ENCODE measurements at regions not wholly inside any gene's neighbourhood (a gene's known extent, or its start where the extent isn't known, plus 50 kb on each side); places are given as distances from the start of the nearest gene placed in this dataset.

- peaks cover 5% of the 10 kb centered on the region for H3K9me3 Mint-ChIP-seq (ENCODE audit: unreplicated experiment)
- no peaks in the 10 kb centered on the region for H3K36me3 Mint-ChIP-seq (ENCODE audit: unreplicated experiment)
- no peak overlapping the region for H3K27ac Mint-ChIP-seq (ENCODE audit: unreplicated experiment)
- DNase-seq (ENCODE audit: extremely low spot score, unreplicated experiment): no peak
- H3K4me3 Mint-ChIP-seq (ENCODE audit: unreplicated experiment): no peak overlapping the region
- H3K27me3 Mint-ChIP-seq (ENCODE audit: unreplicated experiment): no peaks in the 10 kb centered on the region
- peaks cover 2% of the 10 kb centered on the region for H3K4me1 Mint-ChIP-seq (ENCODE audit: unreplicated experiment)
- TF ChIP-seq CTCF (IDR thresholded peaks at IDR 0.05): no peak
Observed at GRCh38 chr1:81428998-81429397, 371.7 kb upstream of the ADGRL2 start.

- DNase-seq (ENCODE audit: extremely low spot score, unreplicated experiment): no peak
- H3K4me3 Mint-ChIP-seq (ENCODE audit: unreplicated experiment): no peak overlapping the region
- H3K4me1 Mint-ChIP-seq (ENCODE audit: unreplicated experiment): no peaks in the 10 kb centered on the region
- H3K9me3 Mint-ChIP-seq (ENCODE audit: unreplicated experiment): peaks cover 5% of the 10 kb centered on the region
- TF ChIP-seq CTCF (IDR thresholded peaks at IDR 0.05): no peak
- no peaks in the 10 kb centered on the region for H3K36me3 Mint-ChIP-seq (ENCODE audit: unreplicated experiment)
- no peak overlapping the region for H3K27ac Mint-ChIP-seq (ENCODE audit: unreplicated experiment)
- H3K27me3 Mint-ChIP-seq (ENCODE audit: unreplicated experiment): no peaks in the 10 kb centered on the region
Observed at GRCh38 chr1:81424816-81425215, 375.9 kb upstream of the ADGRL2 start.

- TF ChIP-seq CTCF (IDR thresholded peaks at IDR 0.05): no peak
- H3K4me1 Mint-ChIP-seq (ENCODE audit: unreplicated experiment): no peaks in the 10 kb centered on the region
- peaks cover 5% of the 10 kb centered on the region for H3K9me3 Mint-ChIP-seq (ENCODE audit: unreplicated experiment)
- no peak overlapping the region for H3K4me3 Mint-ChIP-seq (ENCODE audit: unreplicated experiment)
- H3K27me3 Mint-ChIP-seq (ENCODE audit: unreplicated experiment): no peaks in the 10 kb centered on the region
- no peaks in the 10 kb centered on the region for H3K36me3 Mint-ChIP-seq (ENCODE audit: unreplicated experiment)
- DNase-seq (ENCODE audit: extremely low spot score, unreplicated experiment): no peak
- H3K27ac Mint-ChIP-seq (ENCODE audit: unreplicated experiment): no peak overlapping the region
Observed at GRCh38 chr1:81424061-81424460, 376.7 kb upstream of the ADGRL2 start.

- no peak for TF ChIP-seq CTCF (IDR thresholded peaks at IDR 0.05)
- H3K4me3 Mint-ChIP-seq (ENCODE audit: unreplicated experiment): no peak overlapping the region
- H3K27ac Mint-ChIP-seq (ENCODE audit: unreplicated experiment): no peak overlapping the region
- no peaks in the 10 kb centered on the region for H3K4me1 Mint-ChIP-seq (ENCODE audit: unreplicated experiment)
- no peaks in the 10 kb centered on the region for H3K36me3 Mint-ChIP-seq (ENCODE audit: unreplicated experiment)
- no peaks in the 10 kb centered on the region for H3K27me3 Mint-ChIP-seq (ENCODE audit: unreplicated experiment)
- DNase-seq (ENCODE audit: extremely low spot score, unreplicated experiment): no peak
- H3K9me3 Mint-ChIP-seq (ENCODE audit: unreplicated experiment): no peaks in the 10 kb centered on the region
Observed at GRCh38 chr1:81420760-81421159, 380.0 kb upstream of the ADGRL2 start.

GRCh38 chr1:81414488-81415015 is 386.2 kb upstream of the ADGRL2 start:
- TF ChIP-seq CTCF (IDR thresholded peaks at IDR 0.05): peak; percentile 52
- no peaks in the 10 kb centered on the region for H3K36me3 Mint-ChIP-seq (ENCODE audit: unreplicated experiment)
- H3K4me1 Mint-ChIP-seq (ENCODE audit: unreplicated experiment): no peaks in the 10 kb centered on the region
- DNase-seq (ENCODE audit: extremely low spot score, unreplicated experiment): no peak
- no peaks in the 10 kb centered on the region for H3K9me3 Mint-ChIP-seq (ENCODE audit: unreplicated experiment)
- H3K4me3 Mint-ChIP-seq (ENCODE audit: unreplicated experiment): no peak overlapping the region
- H3K27me3 Mint-ChIP-seq (ENCODE audit: unreplicated experiment): no peaks in the 10 kb centered on the region
- H3K27ac Mint-ChIP-seq (ENCODE audit: unreplicated experiment): no peak overlapping the region
